WTC11 (cell line): ENCODE measurements at regions not wholly inside any gene's neighbourhood (a gene's known extent, or its start where the extent isn't known, plus 50 kb on each side); places are given as distances from the start of the nearest gene placed in this dataset.

ENCODE experiments used
- ATAC-seq: fragments of 200-7000 bp; cut with Tn5 transposase; 2 replicates; pipeline ENCODE4 v1.10.0; 2021; ENCODE audit warnings: mild to moderate bottlenecking, moderate library complexity
- CTCF ChIA-PET: fragments of 300-600 bp; sonication (Branson Sonifier 250); formaldehyde crosslinking; loops from one replicate; lab custom pipeline; 2021; ENCODE audit warnings: antibody characterized with exemption; lab: Charles Lee
- POLR2A ChIA-PET: fragments of 350-600 bp; sonication (Branson Sonifier 250); formaldehyde crosslinking; loops from one replicate; lab custom pipeline; 2021; ENCODE audit warnings: antibody characterized with exemption; lab: Charles Lee
- DNase-seq: peaks from one replicate; pipeline ENCODE4 v3.0.0; 2021; ENCODE audit warnings: low spot score
- H3K27ac Mint-ChIP-seq: 2 replicates; pipeline ENCODE4 v1.8.0; 2021; ENCODE audit warnings: mixed read lengths
- H3K27me3 Mint-ChIP-seq: 2 replicates; pipeline ENCODE4 v1.8.0; 2021; ENCODE audit warnings: low read depth, mild to moderate bottlenecking, moderate library complexity, mixed read lengths
- H3K36me3 Mint-ChIP-seq: 2 replicates; pipeline ENCODE4 v1.8.0; 2021; ENCODE audit warnings: mixed read lengths
- H3K4me1 Mint-ChIP-seq: 2 replicates; pipeline ENCODE4 v1.8.0; 2022; ENCODE audit warnings: mixed read lengths
- H3K4me3 Mint-ChIP-seq: 2 replicates; pipeline ENCODE4 v1.8.0; 2021; ENCODE audit warnings: mild to moderate bottlenecking, moderate library complexity, mixed read lengths
- H3K9me3 Mint-ChIP-seq: 2 replicates; pipeline ENCODE4 v1.8.0; 2021; ENCODE audit warnings: mixed read lengths
- ATF2 ChIP-seq: sonication (generic); formaldehyde crosslinking; IDR thresholded peaks from 2 replicates; pipeline ENCODE4 v1.8.1; 2022; ENCODE audit warnings: low read depth, missing genetic modification reagents, borderline replicate concordance
- ATF3 ChIP-seq: sonication (generic); formaldehyde crosslinking; conservative IDR thresholded peaks from 2 replicates; pipeline ENCODE4 v1.8.1; 2022; ENCODE audit warnings: mild to moderate bottlenecking, missing genetic modification reagents
- CREB1 ChIP-seq: sonication (generic); formaldehyde crosslinking; IDR thresholded peaks from 2 replicates; pipeline ENCODE4 v1.8.0; 2023; ENCODE audit warnings: mild to moderate bottlenecking, missing genetic modification reagents
- ETV6 ChIP-seq: sonication (generic); formaldehyde crosslinking; IDR thresholded peaks from 2 replicates; pipeline ENCODE4 v1.8.1; 2022; ENCODE audit warnings: mild to moderate bottlenecking, missing genetic modification reagents
- GABPB1 ChIP-seq: sonication (generic); formaldehyde crosslinking; IDR thresholded peaks from 2 replicates; pipeline ENCODE4 v1.8.1; 2023; ENCODE audit warnings: mild to moderate bottlenecking, missing genetic modification reagents
- HMGA2 ChIP-seq: fragments of 250-450 bp; sonication (Bioruptor Pico); IDR thresholded peaks from 2 replicates; pipeline ENCODE4 v1.4.0; 2021; ENCODE audit warnings: mild to moderate bottlenecking, moderate library complexity
- KAT7 ChIP-seq: sonication (generic); formaldehyde crosslinking; IDR thresholded peaks from 2 replicates; pipeline ENCODE4 v1.8.1; 2023; ENCODE audit warnings: missing genetic modification reagents, mild to moderate bottlenecking, borderline replicate concordance
- MXD4 ChIP-seq: fragments of 250-450 bp; sonication (Bioruptor Pico); IDR thresholded peaks from 2 replicates; pipeline ENCODE4 v1.8.0; 2021; ENCODE audit warnings: mild to moderate bottlenecking, moderate library complexity, borderline replicate concordance
- NR1H2 ChIP-seq: sonication (generic); formaldehyde crosslinking; IDR thresholded peaks from 2 replicates; pipeline ENCODE4 v1.9.0; 2021; ENCODE audit warnings: mild to moderate bottlenecking, moderate library complexity, missing genetic modification reagents
- PRDM15 ChIP-seq: sonication (generic); formaldehyde crosslinking; IDR thresholded peaks from 2 replicates; pipeline ENCODE4 v1.8.0; 2022; ENCODE audit warnings: missing genetic modification reagents
- RELA ChIP-seq: sonication (generic); formaldehyde crosslinking; IDR thresholded peaks from 2 replicates; pipeline ENCODE4 v1.8.1; 2022; ENCODE audit warnings: missing genetic modification reagents, mild to moderate bottlenecking, borderline replicate concordance
- SOX15 ChIP-seq: fragments of 250-450 bp; sonication (Bioruptor Pico); IDR thresholded peaks from 2 replicates; pipeline ENCODE4 v1.9.0; 2021; ENCODE audit warnings: mild to moderate bottlenecking
- SP1 ChIP-seq: sonication (generic); formaldehyde crosslinking; conservative IDR thresholded peaks from 2 replicates; pipeline ENCODE4 v1.8.1; 2022; ENCODE audit warnings: missing genetic modification reagents
- STAT6 ChIP-seq: sonication (generic); formaldehyde crosslinking; conservative IDR thresholded peaks from 2 replicates; pipeline ENCODE4 v1.8.1; 2023; ENCODE audit warnings: mild to moderate bottlenecking, low read depth, missing genetic modification reagents, moderate library complexity
- TCF7 ChIP-seq: sonication (generic); formaldehyde crosslinking; IDR thresholded peaks from 2 replicates; pipeline ENCODE4 v1.8.0; 2022; ENCODE audit warnings: mild to moderate bottlenecking, low read depth, missing genetic modification reagents, moderate library complexity
- USF1 ChIP-seq: sonication (generic); formaldehyde crosslinking; IDR thresholded peaks from 2 replicates; pipeline ENCODE4 v1.8.0; 2022; ENCODE audit warnings: mild to moderate bottlenecking, missing genetic modification reagents
- USF2 ChIP-seq: sonication (generic); formaldehyde crosslinking; IDR thresholded peaks from 2 replicates; pipeline ENCODE4 v1.8.1; 2023; ENCODE audit warnings: mild to moderate bottlenecking, missing genetic modification reagents, moderate library complexity
- ZNF425 ChIP-seq: fragments of 250-450 bp; sonication (Bioruptor Pico); conservative IDR thresholded peaks from 2 replicates; pipeline ENCODE4 v1.9.0; 2021; ENCODE audit warnings: mild to moderate bottlenecking
- ZNF512 ChIP-seq: sonication (generic); formaldehyde crosslinking; IDR thresholded peaks from 2 replicates; pipeline ENCODE4 v1.8.1; 2022; ENCODE audit warnings: missing genetic modification reagents, borderline replicate concordance
- ZNF671 ChIP-seq: fragments of 250-450 bp; sonication (Bioruptor Pico); IDR thresholded peaks from 2 replicates; pipeline ENCODE4 v1.8.0; 2021; ENCODE audit warnings: mild to moderate bottlenecking

- CTCF ChIA-PET, result no interaction called here
Measured at GRCh38 chr14:35971965-35972630, 146.0 kb downstream of the BRMS1L start.

GRCh38 chr14:35969310-35969709 is 143.2 kb downstream of the BRMS1L start:
- no peak overlapping the region for H3K4me3 Mint-ChIP-seq
- DNase-seq (no peak), ATAC-seq (no peak)
- H3K9me3 Mint-ChIP-seq, result no peaks in the 10 kb centered on the region; the same call in 1 of the 2 replicates
- no peaks in the 10 kb centered on the region for H3K27me3 Mint-ChIP-seq
- no peaks in the 10 kb centered on the region for H3K36me3 Mint-ChIP-seq
- no peaks in the 10 kb centered on the region for H3K4me1 Mint-ChIP-seq
- no peak overlapping the region for H3K27ac Mint-ChIP-seq
- ChIA-PET POLR2A (no interaction called here), CTCF (interaction anchor here (0.6 to 1.2 kb wide), 2 partner anchors 100 to 116 kb away, joined by 3 read pairs; no protein-coding TSS in a partner anchor)
- TF ChIP-seq ZNF425 (CRISPR knock-in tag), result no peak
- TF ChIP-seq HMGA2 (CRISPR knock-in tag), result no peak
- TF ChIP-seq USF1 (CRISPR knock-in tag), result no peak
- no peak for TF ChIP-seq ETV6 (CRISPR knock-in tag)
- TF ChIP-seq STAT6 (CRISPR knock-in tag), result no peak
- TF ChIP-seq NR1H2 (CRISPR knock-in tag), result no peak
- TF ChIP-seq MXD4 (CRISPR knock-in tag), result no peak
- no peak for TF ChIP-seq ATF3
- TF ChIP-seq GABPB1 (CRISPR knock-in tag), result no peak
- TF ChIP-seq PRDM15 (CRISPR knock-in tag), result no peak
- TF ChIP-seq RELA, result no peak
- no peak for TF ChIP-seq USF2 (CRISPR knock-in tag)

More at GRCh38 chr14:35971965-35972630, 146.0 kb downstream of the BRMS1L start:
- Mint-ChIP-seq H3K27me3 (no peaks in the 10 kb centered on the region), H3K9me3 (peaks cover 4% of the 10 kb centered on the region; the same call in 1 of the 2 replicates), H3K4me3 (no peak overlapping the region), H3K4me1 (no peaks in the 10 kb centered on the region), H3K27ac (no peak overlapping the region), H3K36me3 (peaks cover 3% of the 10 kb centered on the region; the same call in 1 of the 2 replicates)
- POLR2A ChIA-PET, result no interaction called here
- no peak for ATAC-seq
- no peak for TF ChIP-seq CREB1 (CRISPR knock-in tag)
- no peak for TF ChIP-seq TCF7 (CRISPR knock-in tag)
- no peak for TF ChIP-seq ATF2
- TF ChIP-seq SP1 (CRISPR knock-in tag), result no peak
- 0 out of 2 replicates have a peak, but pooled peaks have one; percentile 23 for TF ChIP-seq ZNF512 (CRISPR knock-in tag)
- TF ChIP-seq ZNF671 (CRISPR knock-in tag), result no peak
- no peak for TF ChIP-seq SOX15
- no peak for TF ChIP-seq KAT7
- no peak for DNase-seq
